WERI-Rb-1 (cell line): ENCODE measurements at regions not wholly inside any gene's neighbourhood (a gene's known extent, or its start where the extent isn't known, plus 50 kb on each side); places are given as distances from the start of the nearest gene placed in this dataset.

ENCODE experiments used
- DNase-seq: peaks from one replicate; pipeline ENCODE4 v3.0.0-alpha.2; 2020
- H3K27ac ChIP-seq: fragments of 250-450 bp; sonication (Bioruptor Pico); 2 replicates; pipeline ENCODE4 v1.5.1; 2020; ENCODE audit warnings: mild to moderate bottlenecking, moderate library complexity
- H3K27me3 ChIP-seq: fragments of 250-450 bp; sonication (Bioruptor Pico); 2 replicates; pipeline ENCODE4 v1.5.1; 2021; ENCODE audit warnings: mild to moderate bottlenecking, low read depth, moderate library complexity; ENCODE audit not compliant: insufficient read depth, severe bottlenecking
- H3K36me3 ChIP-seq: fragments of 250-450 bp; sonication (Bioruptor Pico); 2 replicates; pipeline ENCODE4 v1.5.1; 2020; ENCODE audit warnings: mild to moderate bottlenecking, moderate library complexity
- H3K4me3 ChIP-seq: 2 replicates; pipeline ENCODE4 v1.5.1; 2011; ENCODE audit warnings: low read depth, mild to moderate bottlenecking, control low read depth, low read length
- H3K9me3 ChIP-seq: fragments of 250-450 bp; sonication (Bioruptor Pico); 2 replicates; pipeline ENCODE4 v1.5.1; 2021; ENCODE audit warnings: mild to moderate bottlenecking, moderate library complexity; ENCODE audit not compliant: severe bottlenecking
- TF ChIP-seq, protein P1 (sequence below): IDR thresholded peaks from 2 replicates; pipeline ENCODE4 v1.5.1; 2011; ENCODE audit warnings: low read depth, mild to moderate bottlenecking, control low read depth, inconsistent platforms, low read length

GRCh38 chr3:150213577-150213976 lies 194.5 kb upstream of the TSC22D2 start:
- Histone ChIP-seq H3K9me3 (peaks cover 7% of the 10 kb centered on the region), H3K27ac (no peak overlapping the region), H3K36me3 (no peaks in the 10 kb centered on the region), H3K27me3 (no peaks in the 10 kb centered on the region), H3K4me3 (no peak overlapping the region)
- no peak for DNase-seq
- TF ChIP-seq, protein P1, sequence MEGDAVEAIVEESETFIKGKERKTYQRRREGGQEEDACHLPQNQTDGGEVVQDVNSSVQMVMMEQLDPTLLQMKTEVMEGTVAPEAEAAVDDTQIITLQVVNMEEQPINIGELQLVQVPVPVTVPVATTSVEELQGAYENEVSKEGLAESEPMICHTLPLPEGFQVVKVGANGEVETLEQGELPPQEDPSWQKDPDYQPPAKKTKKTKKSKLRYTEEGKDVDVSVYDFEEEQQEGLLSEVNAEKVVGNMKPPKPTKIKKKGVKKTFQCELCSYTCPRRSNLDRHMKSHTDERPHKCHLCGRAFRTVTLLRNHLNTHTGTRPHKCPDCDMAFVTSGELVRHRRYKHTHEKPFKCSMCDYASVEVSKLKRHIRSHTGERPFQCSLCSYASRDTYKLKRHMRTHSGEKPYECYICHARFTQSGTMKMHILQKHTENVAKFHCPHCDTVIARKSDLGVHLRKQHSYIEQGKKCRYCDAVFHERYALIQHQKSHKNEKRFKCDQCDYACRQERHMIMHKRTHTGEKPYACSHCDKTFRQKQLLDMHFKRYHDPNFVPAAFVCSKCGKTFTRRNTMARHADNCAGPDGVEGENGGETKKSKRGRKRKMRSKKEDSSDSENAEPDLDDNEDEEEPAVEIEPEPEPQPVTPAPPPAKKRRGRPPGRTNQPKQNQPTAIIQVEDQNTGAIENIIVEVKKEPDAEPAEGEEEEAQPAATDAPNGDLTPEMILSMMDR, result no peak

GRCh38 chr3:150210461-150211110 lies 197.5 kb upstream of the TSC22D2 start:
- H3K27me3 ChIP-seq, result no peaks in the 10 kb centered on the region
- no peaks in the 10 kb centered on the region for H3K36me3 ChIP-seq
- no peak overlapping the region for H3K4me3 ChIP-seq
- DNase-seq, result no peak
- H3K9me3 ChIP-seq, result no peaks in the 10 kb centered on the region
- H3K27ac ChIP-seq, result no peak overlapping the region
- TF ChIP-seq, protein P1, result no peak

GRCh38 chr3:150203273-150203672 lies 204.8 kb upstream of the TSC22D2 start:
- H3K36me3 ChIP-seq, result no peaks in the 10 kb centered on the region
- TF ChIP-seq, protein P1, result no peak
- no peaks in the 10 kb centered on the region for H3K9me3 ChIP-seq
- DNase-seq, result no peak
- no peaks in the 10 kb centered on the region for H3K27me3 ChIP-seq
- no peak overlapping the region for H3K27ac ChIP-seq
- H3K4me3 ChIP-seq, result no peak overlapping the region

DNA sequence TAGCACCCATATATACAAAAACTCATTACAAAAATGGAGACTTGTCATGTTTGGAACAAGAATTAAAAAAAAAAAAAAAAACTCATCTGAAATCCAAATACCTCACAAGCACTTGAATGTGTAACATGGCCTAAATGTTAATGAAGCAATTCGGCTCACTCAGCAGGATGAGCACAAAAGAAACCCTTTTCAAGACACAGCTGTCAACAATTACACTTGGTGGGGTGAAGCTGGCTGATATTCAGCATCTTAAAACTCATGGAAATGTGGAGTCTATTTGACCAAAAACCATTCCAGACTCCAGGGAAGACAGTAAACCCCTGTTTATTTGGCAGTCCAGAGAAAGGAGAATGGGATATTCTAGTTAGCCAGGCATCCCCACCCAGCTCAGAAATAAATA lies 205.4 kb upstream of the TSC22D2 start:
- no peak for DNase-seq
- H3K27ac ChIP-seq, result no peak overlapping the region
- H3K36me3 ChIP-seq, result no peaks in the 10 kb centered on the region
- TF ChIP-seq, protein P1, result no peak
- no peaks in the 10 kb centered on the region for H3K9me3 ChIP-seq
- no peak overlapping the region for H3K4me3 ChIP-seq
- H3K27me3 ChIP-seq, result no peaks in the 10 kb centered on the region

DNA sequence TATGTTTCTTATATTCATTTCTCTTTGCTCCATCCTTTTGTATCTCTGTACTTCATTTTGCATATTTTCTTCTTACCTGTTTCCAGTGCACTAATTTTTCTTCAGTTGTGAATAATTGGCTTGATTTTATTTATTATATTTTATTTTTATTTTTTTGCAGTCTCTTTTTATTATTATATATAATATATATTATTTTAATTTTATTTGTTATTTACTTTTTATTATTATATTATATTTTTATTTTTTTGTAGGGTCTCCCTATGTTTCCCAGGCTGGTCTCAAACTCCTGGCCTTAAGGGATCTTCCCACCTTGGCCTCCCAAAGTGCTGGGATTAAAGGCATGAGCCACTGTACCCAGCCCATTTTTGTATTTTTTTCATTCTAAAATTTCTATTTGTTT lies 213.1 kb upstream of the TSC22D2 start:
- Histone ChIP-seq H3K27ac (no peak overlapping the region), H3K27me3 (no peaks in the 10 kb centered on the region)
- TF ChIP-seq, protein P1, result no peak

DNA sequence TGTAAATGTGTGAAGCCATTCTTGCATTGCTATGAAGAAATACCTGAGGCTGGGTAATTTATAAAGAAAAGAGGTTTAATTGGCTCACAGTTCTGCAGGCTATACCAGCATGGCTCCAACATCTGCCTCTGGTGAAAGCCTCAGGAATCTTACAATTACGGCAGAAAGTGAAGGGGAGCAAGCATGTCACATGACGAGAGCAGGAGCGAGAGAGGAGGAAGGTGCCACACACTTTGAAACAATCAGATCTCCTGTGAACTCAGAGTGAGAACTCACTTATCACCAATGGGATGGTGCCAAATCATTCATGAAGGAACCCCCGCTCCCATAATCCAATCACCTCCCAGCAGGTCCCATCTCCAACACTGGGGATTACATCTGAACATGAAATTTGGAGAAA lies 213.6 kb upstream of the TSC22D2 start:
- Histone ChIP-seq H3K27ac (no peak overlapping the region), H3K4me3 (no peak overlapping the region), H3K36me3 (no peaks in the 10 kb centered on the region), H3K27me3 (no peaks in the 10 kb centered on the region), H3K9me3 (no peaks in the 10 kb centered on the region)
- TF ChIP-seq, protein P1, result no peak
- no peak for DNase-seq

More for the DNA sequence above, 213.1 kb upstream of the TSC22D2 start:
- no peak for DNase-seq
- Histone ChIP-seq H3K9me3 (no peaks in the 10 kb centered on the region), H3K36me3 (no peaks in the 10 kb centered on the region), H3K4me3 (no peak overlapping the region)
